Natural killer cell (primary cell): ENCODE measurements at regions not wholly inside any gene's neighbourhood (a gene's known extent, or its start where the extent isn't known, plus 50 kb on each side); places are given as distances from the start of the nearest gene placed in this dataset.

Experiments
- ATAC-seq, 3 donors: fragments of 150-1000 bp in 2 of 3; fragments of 200-7000 bp in 1 of 3; cut with Tn5 transposase; 1 replicate in 1 of 3; 2 replicates in 2 of 3; pipeline ENCODE4 v1.10.0; 2021; ENCODE audit warnings: mild to moderate bottlenecking in 2 of 3, moderate library complexity in 2 of 3
- DNase-seq, 2 donors: peaks; one replicate each; pipeline versions ENCODE4 v3.0.0 to v3.0.0-alpha.2; 2013 to 2021; ENCODE audit warnings: mixed read lengths in 1 of 2
- H3K27ac ChIP-seq: one replicate; pipeline ENCODE4 v1.5.1; 2013; ENCODE audit warnings: mild to moderate bottlenecking, low read length
- H3K27me3 ChIP-seq: one replicate; pipeline ENCODE4 v1.6.1; 2013; ENCODE audit warnings: low read length; ENCODE audit not compliant: control insufficient read depth, insufficient read depth
- H3K36me3 ChIP-seq: one replicate; pipeline ENCODE4 v1.6.1; 2013; ENCODE audit warnings: low read length; ENCODE audit not compliant: control insufficient read depth, insufficient read depth
- H3K4me1 ChIP-seq: one replicate; pipeline ENCODE4 v1.6.1; 2013; ENCODE audit warnings: low read length; ENCODE audit not compliant: control insufficient read depth, insufficient read depth
- H3K4me3 ChIP-seq: one replicate; pipeline ENCODE4 v1.5.1; 2013; ENCODE audit warnings: low read length
- H3K9me3 ChIP-seq: one replicate; pipeline ENCODE4 v1.6.1; 2013; ENCODE audit warnings: low read length; ENCODE audit not compliant: control insufficient read depth, insufficient read depth
- H3K27ac Mint-ChIP-seq, 2 donors: one replicate each; pipeline ENCODE4 v1.8.0; 2022; ENCODE audit warnings: mild to moderate bottlenecking in 2 of 2, mixed read lengths in 2 of 2, moderate library complexity in 1 of 2
- H3K27me3 Mint-ChIP-seq, 2 donors: one replicate each; pipeline ENCODE4 v1.8.0; 2022; ENCODE audit warnings: low read depth in 2 of 2, mixed read lengths in 2 of 2
- H3K36me3 Mint-ChIP-seq: one replicate; pipeline ENCODE4 v1.8.0; 2022; ENCODE audit warnings: mixed read lengths
- H3K4me1 Mint-ChIP-seq, 2 donors: one replicate each; pipeline ENCODE4 v1.8.0; 2022; ENCODE audit warnings: mixed read lengths in 2 of 2
- H3K4me3 Mint-ChIP-seq: one replicate; pipeline ENCODE4 v1.8.0; 2022; ENCODE audit warnings: mild to moderate bottlenecking, moderate library complexity, mixed read lengths
- H3K9me3 Mint-ChIP-seq, 2 donors: one replicate each; pipeline ENCODE4 v1.8.0; 2022; ENCODE audit warnings: mixed read lengths in 2 of 2
- WGBS: methylation state at CpG from one replicate; pipeline ENCODE4 v1.1.7; 2013; ENCODE audit warnings: missing lambda C conversion rate; ENCODE audit not compliant: insufficient coverage; 5-methylcytosine and 5-hydroxymethylcytosine counted together
- intact Hi-C: fragments of 100-400 bp; cut with micrococcal nuclease; formaldehyde crosslinking; loops from one replicate; pipeline ENCODE4 v1.14.2; 2022
- TF ChIP-seq, protein P1 (sequence below): fragments of 200-600 bp; IDR thresholded peaks from one replicate; pipeline ENCODE4 v1.8.0; 2022; ENCODE audit warnings: antibody characterized with exemption

DNA sequence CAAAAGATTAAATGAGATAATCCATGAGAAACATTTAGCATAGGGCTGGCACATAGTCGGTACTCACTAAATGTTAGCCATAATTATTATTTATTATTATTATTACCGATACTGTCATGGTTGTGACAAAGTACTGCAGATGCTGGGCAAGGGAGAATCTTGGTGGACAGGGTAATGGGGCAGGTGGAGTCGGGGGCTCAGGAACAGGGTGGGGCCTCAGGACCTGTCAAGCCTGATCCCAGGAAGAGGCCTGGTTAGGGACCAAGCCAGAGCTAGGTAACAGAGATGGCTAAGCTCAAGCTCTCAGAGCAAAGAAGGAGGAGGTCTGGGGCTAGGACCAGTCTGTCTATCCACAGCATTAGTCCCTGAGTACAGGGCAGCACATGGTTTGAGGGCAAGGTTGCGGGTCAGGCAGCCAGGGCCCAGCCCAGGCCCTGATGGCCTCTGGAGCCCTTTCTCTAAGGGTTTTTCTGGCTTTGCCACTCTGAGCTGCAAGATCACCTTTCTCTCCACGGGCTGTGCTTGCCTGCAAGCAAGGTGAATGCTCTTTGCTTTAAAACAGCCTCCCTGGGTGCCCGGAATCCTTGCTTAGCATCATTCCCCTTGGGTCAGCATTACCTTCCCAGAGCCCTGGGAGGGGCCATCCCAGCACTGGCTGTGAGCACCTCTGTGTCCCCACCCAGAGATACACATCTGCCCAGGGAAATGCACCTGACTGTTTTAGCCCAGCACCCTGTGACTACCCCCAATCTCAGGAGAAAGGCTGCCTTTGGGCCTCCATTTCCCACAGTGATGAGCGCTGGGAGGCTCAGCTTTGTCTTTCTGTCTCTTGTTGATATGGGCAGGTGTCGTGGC lies 572.0 kb downstream of the PTPRU start:
- no peaks in the 10 kb centered on the region for H3K9me3 ChIP-seq

DNA sequence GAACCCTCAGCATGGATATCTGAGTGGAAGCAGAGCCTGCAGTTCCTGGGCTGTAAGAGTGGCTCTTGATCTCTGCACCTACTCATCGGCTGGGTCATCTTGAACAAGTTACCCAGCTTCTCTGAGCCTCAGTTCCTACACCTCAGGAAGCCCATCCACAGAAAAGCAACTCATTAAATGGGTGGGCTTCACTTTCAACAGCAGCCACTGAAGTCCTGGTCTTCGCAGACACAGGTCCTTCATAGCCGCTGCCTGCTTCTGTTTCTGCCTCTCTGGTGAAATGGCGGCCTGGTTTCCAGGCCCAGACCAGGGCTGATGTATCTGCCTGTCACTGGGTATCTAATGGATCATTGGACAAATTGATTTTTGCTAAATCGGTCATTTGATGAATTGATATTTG lies 571.4 kb downstream of the PTPRU start:
- Mint-ChIP-seq H3K27me3 (peaks cover 0 to 4% of the 10 kb centered on the region in 2 donors), H3K27ac (no peak overlapping the region), H3K4me1 (no peaks in the 10 kb centered on the region), H3K4me3 (no peak overlapping the region), H3K36me3 (no peaks in the 10 kb centered on the region), H3K9me3 (no peaks in the 10 kb centered on the region)
- intact Hi-C loops, result no loop called here
- no peak overlapping the region for H3K4me3 ChIP-seq
- H3K27ac ChIP-seq, result no peak overlapping the region
- DNase-seq (no peak), ATAC-seq (no peak)
- TF ChIP-seq, protein P1, sequence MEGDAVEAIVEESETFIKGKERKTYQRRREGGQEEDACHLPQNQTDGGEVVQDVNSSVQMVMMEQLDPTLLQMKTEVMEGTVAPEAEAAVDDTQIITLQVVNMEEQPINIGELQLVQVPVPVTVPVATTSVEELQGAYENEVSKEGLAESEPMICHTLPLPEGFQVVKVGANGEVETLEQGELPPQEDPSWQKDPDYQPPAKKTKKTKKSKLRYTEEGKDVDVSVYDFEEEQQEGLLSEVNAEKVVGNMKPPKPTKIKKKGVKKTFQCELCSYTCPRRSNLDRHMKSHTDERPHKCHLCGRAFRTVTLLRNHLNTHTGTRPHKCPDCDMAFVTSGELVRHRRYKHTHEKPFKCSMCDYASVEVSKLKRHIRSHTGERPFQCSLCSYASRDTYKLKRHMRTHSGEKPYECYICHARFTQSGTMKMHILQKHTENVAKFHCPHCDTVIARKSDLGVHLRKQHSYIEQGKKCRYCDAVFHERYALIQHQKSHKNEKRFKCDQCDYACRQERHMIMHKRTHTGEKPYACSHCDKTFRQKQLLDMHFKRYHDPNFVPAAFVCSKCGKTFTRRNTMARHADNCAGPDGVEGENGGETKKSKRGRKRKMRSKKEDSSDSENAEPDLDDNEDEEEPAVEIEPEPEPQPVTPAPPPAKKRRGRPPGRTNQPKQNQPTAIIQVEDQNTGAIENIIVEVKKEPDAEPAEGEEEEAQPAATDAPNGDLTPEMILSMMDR, result no peak
- no peaks in the 10 kb centered on the region for H3K27me3 ChIP-seq
- no peaks in the 10 kb centered on the region for H3K36me3 ChIP-seq
- H3K4me1 ChIP-seq, result no peaks in the 10 kb centered on the region
- WGBS, result 89% methylated on average over 5 of the region's 5 CpGs
- no peaks in the 10 kb centered on the region for H3K9me3 ChIP-seq

More for the DNA sequence above, 572.0 kb downstream of the PTPRU start:
- H3K27me3 Mint-ChIP-seq, result peaks cover 0 to 4% of the 10 kb centered on the region in 2 donors
- H3K4me1 Mint-ChIP-seq, result no peaks in the 10 kb centered on the region
- no peak overlapping the region for H3K27ac Mint-ChIP-seq
- TF ChIP-seq, protein P1, result no peak
- Histone ChIP-seq H3K27ac (no peak overlapping the region), H3K27me3 (no peaks in the 10 kb centered on the region), H3K4me3 (no peak overlapping the region), H3K36me3 (no peaks in the 10 kb centered on the region), H3K4me1 (no peaks in the 10 kb centered on the region)
- H3K4me3 Mint-ChIP-seq, result no peak overlapping the region
- 89% methylated on average over 8 of the region's 8 CpGs for WGBS
- no peaks in the 10 kb centered on the region for H3K9me3 Mint-ChIP-seq
- H3K36me3 Mint-ChIP-seq, result no peaks in the 10 kb centered on the region
- intact Hi-C loops, result no loop called here
- ATAC-seq, result no peak
- DNase-seq, result no peak

DNA sequence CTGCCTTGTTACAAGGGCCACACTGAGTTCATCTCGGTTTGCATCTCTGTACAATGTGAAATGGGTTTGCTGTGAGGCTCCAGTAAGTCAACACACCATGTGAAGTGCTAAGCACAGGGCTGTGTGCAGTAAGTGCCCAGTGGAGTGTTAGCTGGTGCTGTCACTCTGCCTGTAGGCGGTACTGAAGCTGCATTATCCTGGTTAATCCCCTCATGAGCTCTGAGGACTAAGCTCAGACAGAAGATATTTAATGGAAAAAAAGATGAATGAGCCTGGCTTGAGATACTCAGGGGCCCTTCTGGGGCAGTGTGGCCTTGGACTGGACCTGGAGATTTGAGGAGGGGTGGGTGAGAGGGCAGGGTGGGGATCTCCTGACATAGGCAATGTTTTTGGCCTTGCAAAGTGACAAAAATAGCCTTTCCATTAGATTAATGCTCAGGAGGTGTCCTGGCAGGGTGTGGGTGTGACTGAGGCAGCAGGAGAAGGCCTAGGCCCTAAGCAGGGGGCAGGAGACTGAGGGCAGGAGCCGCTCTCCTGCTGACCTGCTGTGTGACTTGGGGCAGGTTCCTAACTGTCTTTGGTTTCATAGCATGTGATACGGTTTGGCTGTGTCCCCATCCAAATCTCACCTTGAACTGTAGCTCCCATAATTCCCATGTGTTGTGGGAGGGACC lies 570.5 kb downstream of the PTPRU start:
- no peaks in the 10 kb centered on the region for H3K4me1 ChIP-seq
- no peak overlapping the region for H3K27ac ChIP-seq
- no peak overlapping the region for H3K4me3 ChIP-seq
- H3K27me3 ChIP-seq, result no peaks in the 10 kb centered on the region
- no peak overlapping the region for H3K4me3 Mint-ChIP-seq
- ATAC-seq (no peak), DNase-seq (no peak)
- TF ChIP-seq, protein P1, result no peak
- H3K9me3 ChIP-seq, result no peaks in the 10 kb centered on the region
- no peaks in the 10 kb centered on the region for H3K4me1 Mint-ChIP-seq
- no peaks in the 10 kb centered on the region for H3K36me3 ChIP-seq
- H3K9me3 Mint-ChIP-seq, result no peaks in the 10 kb centered on the region
- H3K27ac Mint-ChIP-seq, result no peak overlapping the region
- intact Hi-C loops, result no loop called here
- H3K36me3 Mint-ChIP-seq, result no peaks in the 10 kb centered on the region
- peaks cover 0 to 4% of the 10 kb centered on the region in 2 donors for H3K27me3 Mint-ChIP-seq
- WGBS, result 85% methylated on average over 3 of the region's 4 CpGs
